GM18868 (cell line): ENCODE measurements at regions not wholly inside any gene's neighbourhood (a gene's known extent, or its start where the extent isn't known, plus 50 kb on each side); places are given as distances from the start of the nearest gene placed in this dataset.

Source experiments
- ATAC-seq: cut with Tn5 transposase; IDR thresholded peaks from one replicate; pipeline ENCODE4 v1.9.1; 2021; ENCODE audit warnings: mild to moderate bottlenecking, moderate library complexity; ENCODE audit not compliant: unreplicated experiment

DNA sequence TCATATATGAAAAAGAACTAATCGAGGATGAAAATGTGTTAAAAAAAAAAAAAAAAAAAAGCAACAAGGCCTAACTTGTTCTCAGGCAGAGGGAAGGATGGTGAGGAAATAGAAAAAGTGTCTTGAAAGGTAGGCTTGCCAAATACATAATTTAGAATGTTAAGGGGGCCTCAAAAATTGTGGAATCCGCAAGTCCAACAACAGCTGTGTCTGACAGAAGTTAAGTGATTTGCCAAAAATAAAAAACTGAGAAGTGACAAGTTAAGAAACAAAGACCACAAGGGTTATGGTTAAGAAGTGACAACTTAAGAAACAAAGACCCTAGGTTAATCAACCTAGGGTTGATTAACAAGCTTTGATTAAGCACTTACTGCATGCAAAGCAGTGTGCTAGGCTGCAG lies 110.6 kb downstream of the P2RY1 start:
- ATAC-seq = no peak

DNA sequence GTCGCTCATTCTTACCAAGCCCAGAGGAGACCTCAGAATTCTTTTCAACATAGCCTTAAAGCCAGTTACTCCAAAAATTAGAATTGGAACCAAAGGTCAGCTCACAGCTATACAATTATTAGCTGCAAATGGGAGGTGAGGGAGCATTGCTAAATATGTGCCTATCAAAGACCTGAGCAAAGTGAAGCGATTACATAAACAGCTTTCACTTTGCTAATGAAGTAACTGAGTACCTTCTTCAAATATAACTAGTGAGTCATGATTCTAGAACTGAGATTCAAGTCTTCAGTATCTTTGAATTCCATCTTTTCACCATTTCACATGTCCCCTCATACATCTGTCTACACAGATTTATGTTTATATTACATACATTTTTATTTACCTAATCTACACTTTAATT lies 122.6 kb downstream of the P2RY1 start:
- no peak for ATAC-seq

DNA sequence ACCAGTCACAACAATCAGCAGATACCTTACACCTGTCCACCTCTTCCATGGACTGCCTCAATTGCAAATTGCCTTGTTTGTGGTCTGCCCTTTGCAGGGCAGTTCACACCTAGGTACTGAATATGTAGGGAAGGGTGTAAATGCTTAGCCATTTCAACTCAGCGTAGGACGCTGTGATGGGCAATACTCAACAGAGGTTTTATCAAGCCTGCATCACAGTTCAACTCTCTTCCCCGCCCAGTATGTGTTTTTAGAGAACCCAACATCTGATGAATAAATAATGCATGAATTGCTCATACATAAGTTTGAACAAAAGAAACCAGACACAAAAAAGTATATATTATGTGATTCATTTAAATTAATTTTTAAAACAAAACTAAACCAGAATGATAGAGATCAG lies 124.4 kb downstream of the P2RY1 start:
- ATAC-seq = no peak

DNA sequence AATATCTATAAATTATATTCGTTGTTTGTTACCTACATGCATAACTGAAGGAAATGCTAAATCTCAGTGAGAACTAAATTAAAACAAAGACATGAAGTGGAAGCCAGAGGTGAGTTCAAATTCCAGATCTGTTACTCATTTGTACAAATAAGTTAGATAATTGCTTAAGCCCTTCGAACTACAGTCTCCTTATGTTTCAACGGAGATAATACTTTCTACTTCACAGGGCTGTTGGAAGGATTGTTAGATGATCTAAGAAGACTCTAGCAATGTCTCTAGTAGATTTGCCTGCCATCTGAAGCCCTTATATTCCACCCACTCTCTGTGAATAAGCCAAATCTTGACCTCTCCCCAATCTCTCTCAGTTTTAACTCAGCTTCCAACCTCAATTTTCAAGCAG lies 125.8 kb downstream of the P2RY1 start:
- no peak for ATAC-seq

GRCh38 chr3:152961323-152961722 lies 126.4 kb downstream of the P2RY1 start:
- ATAC-seq = peak; percentile 78

GRCh38 chr3:152964911-152965609 lies 130.1 kb downstream of the P2RY1 start:
- no peak for ATAC-seq

- ATAC-seq = no peak
These were observed 133.6 kb downstream of the P2RY1 start for GRCh38 chr3:152968388-152969024.

GRCh38 chr3:152969557-152970300 lies 134.8 kb downstream of the P2RY1 start:
- no peak for ATAC-seq

- ATAC-seq = no peak
These were observed 135.9 kb downstream of the P2RY1 start for GRCh38 chr3:152970851-152971250.

- no peak for ATAC-seq
These were observed 136.9 kb downstream of the P2RY1 start for GRCh38 chr3:152971880-152972279.

DNA sequence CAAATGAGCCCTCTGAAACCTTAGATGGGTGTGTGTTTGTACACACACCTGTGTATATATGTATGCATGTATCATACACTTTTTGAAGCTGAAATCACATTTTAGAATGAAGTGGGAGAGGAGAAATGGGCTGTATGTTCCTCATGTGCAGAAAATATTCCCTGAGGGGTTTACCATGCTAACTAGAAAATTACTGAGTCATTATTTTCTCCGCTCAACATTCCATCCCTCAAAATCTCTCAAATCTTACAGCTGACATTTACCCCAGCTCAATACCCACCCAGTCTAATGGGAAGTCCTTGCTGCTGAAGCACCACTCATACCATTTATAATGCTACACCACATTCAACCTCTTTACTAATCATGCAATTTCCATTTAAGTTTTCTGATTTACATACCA lies 138.6 kb downstream of the P2RY1 start:
- no peak for ATAC-seq

GRCh38 chr3:152976239-152976638 lies 141.3 kb downstream of the P2RY1 start:
- no peak for ATAC-seq

DNA sequence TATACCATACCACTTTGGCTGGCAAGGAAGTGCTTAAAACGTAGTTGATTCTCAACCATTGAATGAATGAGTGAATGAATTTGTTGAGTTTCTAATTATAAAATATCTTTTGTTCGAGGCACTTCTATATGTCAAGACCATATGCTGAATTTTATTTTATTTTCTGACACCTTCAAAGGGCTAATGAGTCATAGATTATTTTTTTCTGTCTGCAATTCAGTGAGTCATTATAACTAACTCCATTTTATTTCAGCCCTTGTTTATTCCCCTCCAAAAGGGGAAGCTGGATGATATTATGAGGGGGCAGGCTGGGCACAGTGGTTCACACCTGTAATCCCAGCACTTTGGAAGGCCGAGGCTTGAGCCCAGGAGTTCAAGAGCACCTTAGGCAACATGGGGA lies 142.4 kb downstream of the P2RY1 start:
- no peak for ATAC-seq

- no peak for ATAC-seq
These were observed 143.2 kb downstream of the P2RY1 start for GRCh38 chr3:152978152-152978551.

GRCh38 chr3:152997526-152997925 lies 162.6 kb downstream of the P2RY1 start:
- ATAC-seq = no peak

DNA sequence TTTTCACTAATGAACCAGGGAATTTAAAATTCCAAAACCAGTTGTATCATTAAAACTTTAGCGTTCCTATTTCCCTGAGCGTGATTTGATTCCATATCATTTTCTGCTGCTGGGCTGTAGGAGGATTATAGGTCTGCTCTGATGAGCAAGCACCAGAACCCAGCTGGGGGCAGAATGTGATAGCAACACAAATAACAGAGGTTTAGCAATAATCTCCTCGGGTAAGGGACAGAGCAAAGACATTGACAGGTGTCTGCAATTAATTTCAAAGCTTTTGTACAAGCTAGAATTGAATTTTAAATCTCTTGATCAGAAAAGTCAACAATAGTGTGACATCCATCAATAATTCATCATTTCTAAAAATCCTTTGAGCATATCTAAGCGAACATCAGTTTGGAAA lies 163.4 kb upstream of the RAP2B start:
- no peak for ATAC-seq

GRCh38 chr3:153000325-153000724 lies 161.7 kb upstream of the RAP2B start:
- ATAC-seq = no peak

- no peak for ATAC-seq
These were observed 160.6 kb upstream of the RAP2B start for GRCh38 chr3:153001210-153002078.

- ATAC-seq = no peak
These were observed 158.6 kb upstream of the RAP2B start for GRCh38 chr3:153003441-153003840.

DNA sequence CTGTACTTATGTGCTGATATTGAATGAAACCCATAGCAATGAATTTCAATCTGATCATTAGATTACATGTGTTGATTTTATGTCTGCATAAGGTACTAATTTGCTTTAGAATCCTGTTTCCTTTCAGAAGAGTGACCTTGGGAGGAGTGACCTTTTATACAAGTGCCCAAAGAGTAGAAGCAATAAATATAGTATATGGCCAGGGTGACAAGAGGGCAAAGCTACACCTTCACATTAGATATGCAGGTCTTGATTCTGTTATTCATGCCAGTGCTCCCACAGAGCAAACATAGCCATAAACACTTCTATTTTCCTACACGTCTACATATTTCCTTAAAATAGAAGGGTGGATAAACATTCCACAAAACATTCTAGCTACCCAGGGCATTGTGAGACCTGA lies 158.2 kb upstream of the RAP2B start:
- no peak for ATAC-seq

GRCh38 chr3:153008226-153008625 lies 153.8 kb upstream of the RAP2B start:
- no peak for ATAC-seq
